RWPE2 (cell line): ENCODE measurements at regions not wholly inside any gene's neighbourhood (a gene's known extent, or its start where the extent isn't known, plus 50 kb on each side); places are given as distances from the start of the nearest gene placed in this dataset.

Experiments used
- ATAC-seq: fragments of 200-7000 bp; cut with Tn5 transposase; 3 replicates; pipeline ENCODE4 v1.9.1; 2021; ENCODE audit warnings: low read depth
- DNase-seq: peaks from one replicate; pipeline ENCODE4 v3.0.0-alpha.2; 2020; ENCODE audit warnings: low spot score
- H3K27ac ChIP-seq: fragments of 450-650 bp; 2 replicates; pipeline ENCODE4 v1.5.1; 2017; ENCODE audit warnings: mild to moderate bottlenecking; ENCODE audit not compliant: poor library complexity, severe bottlenecking
- H3K27me3 ChIP-seq: fragments of 250-450 bp; sonication (Bioruptor Pico); 2 replicates; pipeline ENCODE4 v1.5.1; 2021; ENCODE audit warnings: mild to moderate bottlenecking, moderate library complexity; ENCODE audit not compliant: insufficient read depth, poor library complexity, severe bottlenecking
- H3K36me3 ChIP-seq: fragments of 250-450 bp; sonication (Bioruptor Pico); 2 replicates; pipeline ENCODE4 v1.5.1; 2020; ENCODE audit warnings: low read depth, mild to moderate bottlenecking, moderate library complexity
- H3K4me1 ChIP-seq: fragments of 250-450 bp; sonication (Bioruptor Pico); 2 replicates; pipeline ENCODE4 v1.5.1; 2021; ENCODE audit warnings: mild to moderate bottlenecking, moderate library complexity; ENCODE audit not compliant: insufficient read depth, poor library complexity, severe bottlenecking
- H3K4me3 ChIP-seq: fragments of 250-450 bp; sonication (Bioruptor Pico); 2 replicates; pipeline ENCODE4 v1.5.1; 2021; ENCODE audit warnings: mild to moderate bottlenecking, moderate library complexity; ENCODE audit not compliant: severe bottlenecking
- H3K9me3 ChIP-seq: fragments of 250-450 bp; sonication (Bioruptor Pico); 2 replicates; pipeline ENCODE4 v1.5.1; 2021; ENCODE audit warnings: mild to moderate bottlenecking, moderate library complexity; ENCODE audit not compliant: severe bottlenecking
- CTCF ChIP-seq: fragments of 450-650 bp; IDR thresholded peaks from one replicate; pipeline ENCODE4 v1.5.1; 2017; ENCODE audit warnings: mild to moderate bottlenecking, moderate library complexity; ENCODE audit not compliant: poor library complexity, severe bottlenecking

- Histone ChIP-seq H3K27ac (no peak overlapping the region), H3K36me3 (no peaks in the 10 kb centered on the region), H3K4me3 (no peak overlapping the region), H3K4me1 (no peaks in the 10 kb centered on the region), H3K27me3 (no peaks in the 10 kb centered on the region), H3K9me3 (no peaks in the 10 kb centered on the region)
- ATAC-seq (peak; percentile 36; the same call in 1 of the 3 replicates), DNase-seq (no peak)
- TF ChIP-seq CTCF: no peak
Observed at GRCh38 chr3:152977366-152977765, 142.4 kb downstream of the P2RY1 start.

- no peaks in the 10 kb centered on the region for H3K36me3 ChIP-seq
- ATAC-seq (no peak), DNase-seq (no peak)
- no peak for TF ChIP-seq CTCF
- no peaks in the 10 kb centered on the region for H3K4me1 ChIP-seq
- H3K4me3 ChIP-seq: no peak overlapping the region
- no peak overlapping the region for H3K27ac ChIP-seq
- H3K9me3 ChIP-seq: no peaks in the 10 kb centered on the region
- no peaks in the 10 kb centered on the region for H3K27me3 ChIP-seq
Observed at GRCh38 chr3:152978152-152978551, 143.2 kb downstream of the P2RY1 start.

- Histone ChIP-seq H3K27me3 (no peaks in the 10 kb centered on the region), H3K36me3 (no peaks in the 10 kb centered on the region), H3K27ac (no peak overlapping the region), H3K9me3 (no peaks in the 10 kb centered on the region), H3K4me1 (peaks cover 3% of the 10 kb centered on the region), H3K4me3 (no peak overlapping the region)
- no peak for ATAC-seq
- no peak for DNase-seq
- TF ChIP-seq CTCF: no peak
Observed at GRCh38 chr3:152997526-152997925, 162.6 kb downstream of the P2RY1 start.

GRCh38 chr3:152998591-152998990 is 163.4 kb upstream of the RAP2B start:
- H3K4me3 ChIP-seq: no peak overlapping the region
- no peak overlapping the region for H3K27ac ChIP-seq
- no peak for TF ChIP-seq CTCF
- ATAC-seq: no peak
- no peaks in the 10 kb centered on the region for H3K9me3 ChIP-seq
- DNase-seq: no peak
- H3K4me1 ChIP-seq: peaks cover 3% of the 10 kb centered on the region
- no peaks in the 10 kb centered on the region for H3K27me3 ChIP-seq
- H3K36me3 ChIP-seq: no peaks in the 10 kb centered on the region

- Histone ChIP-seq H3K27ac (no peak overlapping the region), H3K4me1 (peaks cover 3% of the 10 kb centered on the region), H3K9me3 (no peaks in the 10 kb centered on the region), H3K27me3 (no peaks in the 10 kb centered on the region), H3K36me3 (no peaks in the 10 kb centered on the region), H3K4me3 (no peak overlapping the region)
- ATAC-seq: no peak
- no peak for DNase-seq
- no peak for TF ChIP-seq CTCF
Observed at GRCh38 chr3:153000325-153000724, 161.7 kb upstream of the RAP2B start.
